ES-I3 (cell line): ENCODE measurements at regions not wholly inside any gene's neighbourhood (a gene's known extent, or its start where the extent isn't known, plus 50 kb on each side); places are given as distances from the start of the nearest gene placed in this dataset.

Experiments used
- H3K36me3 ChIP-seq: 2 replicates; pipeline ENCODE4 v1.6.1; 2013; ENCODE audit warnings: mild to moderate bottlenecking, low read length, control low read depth, moderate library complexity; ENCODE audit not compliant: insufficient read depth
- H3K4me1 ChIP-seq: 2 replicates; pipeline ENCODE4 v1.6.1; 2013; ENCODE audit warnings: mild to moderate bottlenecking, control low read depth, low read length; ENCODE audit not compliant: insufficient read depth
- H3K9ac ChIP-seq: 2 replicates; pipeline ENCODE4 v1.6.1; 2013; ENCODE audit warnings: low read depth, mild to moderate bottlenecking, low read length, moderate library complexity
- H3K9me3 ChIP-seq: 2 replicates; pipeline ENCODE4 v1.6.1; 2013; ENCODE audit warnings: mild to moderate bottlenecking, low read length, moderate library complexity; ENCODE audit not compliant: control insufficient read depth, insufficient read depth

- H3K4me1 ChIP-seq: peaks cover 11% of the 10 kb centered on the region
- H3K9ac ChIP-seq: no peak overlapping the region
- no peaks in the 10 kb centered on the region for H3K36me3 ChIP-seq
- H3K9me3 ChIP-seq: peaks cover 11% of the 10 kb centered on the region
These were observed 435.7 kb downstream of the RAPGEF2 start for GRCh38 chr4:159538556-159538955.

GRCh38 chr4:159540038-159540437 lies 437.2 kb downstream of the RAPGEF2 start:
- Histone ChIP-seq H3K36me3 (no peaks in the 10 kb centered on the region), H3K9ac (no peak overlapping the region), H3K4me1 (peaks cover 11% of the 10 kb centered on the region), H3K9me3 (peaks cover 11% of the 10 kb centered on the region)

- Histone ChIP-seq H3K9me3 (peaks cover 11% of the 10 kb centered on the region), H3K4me1 (peaks cover 11% of the 10 kb centered on the region), H3K36me3 (no peaks in the 10 kb centered on the region), H3K9ac (no peak overlapping the region)
These were observed 437.6 kb downstream of the RAPGEF2 start for GRCh38 chr4:159540501-159540900.

GRCh38 chr4:159541143-159541542 lies 438.3 kb downstream of the RAPGEF2 start:
- no peaks in the 10 kb centered on the region for H3K36me3 ChIP-seq
- peaks cover 6% of the 10 kb centered on the region; the same call in 1 of the 2 replicates for H3K9me3 ChIP-seq
- H3K9ac ChIP-seq: no peak overlapping the region
- peaks cover 11% of the 10 kb centered on the region for H3K4me1 ChIP-seq

- peaks cover 4% of the 10 kb centered on the region; the same call in 1 of the 2 replicates for H3K9me3 ChIP-seq
- no peaks in the 10 kb centered on the region for H3K36me3 ChIP-seq
- no peak overlapping the region for H3K9ac ChIP-seq
- H3K4me1 ChIP-seq: peaks cover 11% of the 10 kb centered on the region
These were observed 439.4 kb downstream of the RAPGEF2 start for GRCh38 chr4:159542296-159542695.

- no peaks in the 10 kb centered on the region for H3K36me3 ChIP-seq
These were observed 441.0 kb downstream of the RAPGEF2 start for GRCh38 chr4:159543831-159544230.

GRCh38 chr4:159545556-159545955 lies 442.7 kb downstream of the RAPGEF2 start:
- Histone ChIP-seq H3K4me1 (peaks cover 2% of the 10 kb centered on the region; the same call in 1 of the 2 replicates), H3K9ac (no peak overlapping the region), H3K36me3 (no peaks in the 10 kb centered on the region), H3K9me3 (no peaks in the 10 kb centered on the region)

More at GRCh38 chr4:159543831-159544230, 441.0 kb downstream of the RAPGEF2 start:
- Histone ChIP-seq H3K9ac (no peak overlapping the region), H3K9me3 (no peaks in the 10 kb centered on the region), H3K4me1 (peaks cover 11% of the 10 kb centered on the region)

- H3K9me3 ChIP-seq: no peaks in the 10 kb centered on the region
- H3K9ac ChIP-seq: no peak overlapping the region
- no peaks in the 10 kb centered on the region for H3K4me1 ChIP-seq
- H3K36me3 ChIP-seq: no peaks in the 10 kb centered on the region
These were observed 444.9 kb downstream of the RAPGEF2 start for GRCh38 chr4:159547645-159548308.

- H3K4me1 ChIP-seq: no peaks in the 10 kb centered on the region
- no peaks in the 10 kb centered on the region for H3K9me3 ChIP-seq
These were observed 446.2 kb downstream of the RAPGEF2 start for GRCh38 chr4:159549098-159549518.

GRCh38 chr4:159551281-159551680 lies 448.4 kb downstream of the RAPGEF2 start:
- H3K9me3 ChIP-seq: no peaks in the 10 kb centered on the region
- no peaks in the 10 kb centered on the region for H3K4me1 ChIP-seq
- no peak overlapping the region for H3K9ac ChIP-seq
- H3K36me3 ChIP-seq: no peaks in the 10 kb centered on the region

More at GRCh38 chr4:159549098-159549518, 446.2 kb downstream of the RAPGEF2 start:
- H3K36me3 ChIP-seq: no peaks in the 10 kb centered on the region
- H3K9ac ChIP-seq: no peak overlapping the region

- Histone ChIP-seq H3K36me3 (no peaks in the 10 kb centered on the region), H3K9ac (no peak overlapping the region), H3K4me1 (peaks cover 2% of the 10 kb centered on the region; the same call in 1 of the 2 replicates), H3K9me3 (no peaks in the 10 kb centered on the region)
These were observed 450.3 kb downstream of the RAPGEF2 start for GRCh38 chr4:159552979-159553768.

GRCh38 chr4:159555873-159556272 lies 453.0 kb downstream of the RAPGEF2 start:
- Histone ChIP-seq H3K36me3 (no peaks in the 10 kb centered on the region), H3K4me1 (peaks cover 6% of the 10 kb centered on the region; the same call in 1 of the 2 replicates), H3K9ac (no peak overlapping the region), H3K9me3 (peaks cover 6% of the 10 kb centered on the region)

- Histone ChIP-seq H3K4me1 (peaks cover 6% of the 10 kb centered on the region; the same call in 1 of the 2 replicates), H3K9me3 (peaks cover 9% of the 10 kb centered on the region), H3K9ac (no peak overlapping the region), H3K36me3 (no peaks in the 10 kb centered on the region)
These were observed 459.5 kb downstream of the RAPGEF2 start for GRCh38 chr4:159562366-159562765.

GRCh38 chr4:159563257-159563656 lies 460.4 kb downstream of the RAPGEF2 start:
- Histone ChIP-seq H3K4me1 (peaks cover 3% of the 10 kb centered on the region; the same call in 1 of the 2 replicates), H3K36me3 (no peaks in the 10 kb centered on the region), H3K9ac (no peak overlapping the region), H3K9me3 (peaks cover 9% of the 10 kb centered on the region)

- H3K4me1 ChIP-seq: no peaks in the 10 kb centered on the region
- peaks cover 9% of the 10 kb centered on the region for H3K9me3 ChIP-seq
- no peaks in the 10 kb centered on the region for H3K36me3 ChIP-seq
These were observed 461.7 kb downstream of the RAPGEF2 start for GRCh38 chr4:159564615-159565014.

More at GRCh38 chr4:159564615-159565014, 461.7 kb downstream of the RAPGEF2 start:
- H3K9ac ChIP-seq: no peak overlapping the region
